ENCODE measurements at regions not wholly inside any gene's neighbourhood (a gene's known extent, or its start where the extent isn't known, plus 50 kb on each side); places are given as distances from the start of the nearest gene placed in this dataset.

GRCh38 chr10:128936392-128936791, 530.6 kb upstream of the MGMT start:
- TF ChIP-seq SIN3A (IDR thresholded peaks at IDR 0.05; ENCODE audit: borderline replicate concordance, insufficient read depth, low read length) = no peak
- no peak for TF ChIP-seq POLR2AphosphoS5 (IDR thresholded peaks at IDR 0.05; ENCODE audit: low read depth, low read length)
- TF ChIP-seq REST (IDR thresholded peaks at IDR 0.05; ENCODE audit: insufficient read depth in 1 of 2, low read depth in 2 of 2, low read length in 2 of 2) = no peak
- TF ChIP-seq FOXP2 (optimal IDR thresholded peaks at IDR 0.05; ENCODE audit: borderline replicate concordance, extremely low read depth, extremely low read length, insufficient read depth) = no peak
- no peak for TF ChIP-seq TAF1 (IDR thresholded peaks at IDR 0.05; ENCODE audit: borderline replicate concordance, insufficient read depth, low read length)

- TF ChIP-seq SIN3A (IDR thresholded peaks at IDR 0.05; ENCODE audit: borderline replicate concordance, insufficient read depth, low read length) = no peak
- no peak for TF ChIP-seq TAF1 (IDR thresholded peaks at IDR 0.05; ENCODE audit: borderline replicate concordance, insufficient read depth, low read length)
- no peak for TF ChIP-seq POLR2AphosphoS5 (IDR thresholded peaks at IDR 0.05; ENCODE audit: low read depth, low read length)
- no peak for TF ChIP-seq FOXP2 (optimal IDR thresholded peaks at IDR 0.05; ENCODE audit: borderline replicate concordance, extremely low read depth, extremely low read length, insufficient read depth)
- no peak for TF ChIP-seq REST (IDR thresholded peaks at IDR 0.05; ENCODE audit: insufficient read depth in 1 of 2, low read depth in 2 of 2, low read length in 2 of 2)
Observed at GRCh38 chr10:128938558-128938957, 528.5 kb upstream of the MGMT start.

GRCh38 chr10:128940081-128940480, 527.0 kb upstream of the MGMT start:
- TF ChIP-seq REST (IDR thresholded peaks at IDR 0.05; ENCODE audit: insufficient read depth in 1 of 2, low read depth in 2 of 2, low read length in 2 of 2) (no peak), SIN3A (IDR thresholded peaks at IDR 0.05; ENCODE audit: borderline replicate concordance, insufficient read depth, low read length) (no peak), FOXP2 (optimal IDR thresholded peaks at IDR 0.05; ENCODE audit: borderline replicate concordance, extremely low read depth, extremely low read length, insufficient read depth) (no peak), TAF1 (IDR thresholded peaks at IDR 0.05; ENCODE audit: borderline replicate concordance, insufficient read depth, low read length) (no peak), POLR2AphosphoS5 (IDR thresholded peaks at IDR 0.05; ENCODE audit: low read depth, low read length) (no peak)

GRCh38 chr10:128943111-128943510, 523.9 kb upstream of the MGMT start:
- TF ChIP-seq FOXP2 (optimal IDR thresholded peaks at IDR 0.05; ENCODE audit: borderline replicate concordance, extremely low read depth, extremely low read length, insufficient read depth) (no peak), POLR2AphosphoS5 (IDR thresholded peaks at IDR 0.05; ENCODE audit: low read depth, low read length) (no peak), REST (IDR thresholded peaks at IDR 0.05; ENCODE audit: insufficient read depth in 1 of 2, low read depth in 2 of 2, low read length in 2 of 2) (no peak), TAF1 (IDR thresholded peaks at IDR 0.05; ENCODE audit: borderline replicate concordance, insufficient read depth, low read length) (no peak), SIN3A (IDR thresholded peaks at IDR 0.05; ENCODE audit: borderline replicate concordance, insufficient read depth, low read length) (no peak)

- TF ChIP-seq FOXP2 (optimal IDR thresholded peaks at IDR 0.05; ENCODE audit: borderline replicate concordance, extremely low read depth, extremely low read length, insufficient read depth) = no peak
- no peak for TF ChIP-seq POLR2AphosphoS5 (IDR thresholded peaks at IDR 0.05; ENCODE audit: low read depth, low read length)
- no peak for TF ChIP-seq REST (IDR thresholded peaks at IDR 0.05; ENCODE audit: insufficient read depth in 1 of 2, low read depth in 2 of 2, low read length in 2 of 2)
- no peak for TF ChIP-seq SIN3A (IDR thresholded peaks at IDR 0.05; ENCODE audit: borderline replicate concordance, insufficient read depth, low read length)
- TF ChIP-seq TAF1 (IDR thresholded peaks at IDR 0.05; ENCODE audit: borderline replicate concordance, insufficient read depth, low read length) = no peak
Observed at GRCh38 chr10:128945398-128945797, 521.6 kb upstream of the MGMT start.

All from PFSK-1 (cell line).